ENCODE measurements at regions not wholly inside any gene's neighbourhood (a gene's known extent, or its start where the extent isn't known, plus 50 kb on each side); places are given as distances from the start of the nearest gene placed in this dataset.

DNA sequence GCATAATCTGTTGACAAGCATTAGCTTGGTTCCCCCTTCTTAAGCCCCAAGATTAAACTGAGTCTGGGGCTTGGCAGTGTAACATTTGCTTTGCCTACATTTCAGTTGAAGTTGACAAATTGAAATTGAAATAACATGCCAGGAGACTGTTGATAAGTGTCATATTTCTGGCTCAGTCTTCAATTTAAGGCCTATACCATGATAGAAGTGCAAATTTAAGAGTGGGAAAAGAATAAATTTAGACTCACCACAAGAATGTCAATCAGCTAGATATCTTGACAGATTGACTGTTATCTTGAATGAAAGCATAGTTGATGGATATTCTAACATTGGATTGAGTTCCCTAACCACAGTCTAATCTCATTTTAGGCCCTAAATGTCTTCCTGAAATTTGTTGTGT, 117.6 kb downstream of the MAGEB17 start:
- TF ChIP-seq CEBPB (tag; IDR thresholded peaks at IDR 0.05) (no peak), FOXA1 (IDR thresholded peaks at IDR 0.05; ENCODE audit: borderline replicate concordance) (no peak), ZNF3 (CRISPR knock-in tag; IDR thresholded peaks at IDR 0.05) (no peak), RFX5 (IDR thresholded peaks at IDR 0.05; ENCODE audit: low read depth, low read length) (no peak), HBP1 (CRISPR knock-in tag; IDR thresholded peaks at IDR 0.05) (no peak)
- TF ChIP-seq, protein P1, sequence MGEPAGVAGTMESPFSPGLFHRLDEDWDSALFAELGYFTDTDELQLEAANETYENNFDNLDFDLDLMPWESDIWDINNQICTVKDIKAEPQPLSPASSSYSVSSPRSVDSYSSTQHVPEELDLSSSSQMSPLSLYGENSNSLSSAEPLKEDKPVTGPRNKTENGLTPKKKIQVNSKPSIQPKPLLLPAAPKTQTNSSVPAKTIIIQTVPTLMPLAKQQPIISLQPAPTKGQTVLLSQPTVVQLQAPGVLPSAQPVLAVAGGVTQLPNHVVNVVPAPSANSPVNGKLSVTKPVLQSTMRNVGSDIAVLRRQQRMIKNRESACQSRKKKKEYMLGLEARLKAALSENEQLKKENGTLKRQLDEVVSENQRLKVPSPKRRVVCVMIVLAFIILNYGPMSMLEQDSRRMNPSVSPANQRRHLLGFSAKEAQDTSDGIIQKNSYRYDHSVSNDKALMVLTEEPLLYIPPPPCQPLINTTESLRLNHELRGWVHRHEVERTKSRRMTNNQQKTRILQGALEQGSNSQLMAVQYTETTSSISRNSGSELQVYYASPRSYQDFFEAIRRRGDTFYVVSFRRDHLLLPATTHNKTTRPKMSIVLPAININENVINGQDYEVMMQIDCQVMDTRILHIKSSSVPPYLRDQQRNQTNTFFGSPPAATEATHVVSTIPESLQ (CRISPR knock-in tag; IDR thresholded peaks at IDR 0.05): no peak
- TF ChIP-seq, protein P2, sequence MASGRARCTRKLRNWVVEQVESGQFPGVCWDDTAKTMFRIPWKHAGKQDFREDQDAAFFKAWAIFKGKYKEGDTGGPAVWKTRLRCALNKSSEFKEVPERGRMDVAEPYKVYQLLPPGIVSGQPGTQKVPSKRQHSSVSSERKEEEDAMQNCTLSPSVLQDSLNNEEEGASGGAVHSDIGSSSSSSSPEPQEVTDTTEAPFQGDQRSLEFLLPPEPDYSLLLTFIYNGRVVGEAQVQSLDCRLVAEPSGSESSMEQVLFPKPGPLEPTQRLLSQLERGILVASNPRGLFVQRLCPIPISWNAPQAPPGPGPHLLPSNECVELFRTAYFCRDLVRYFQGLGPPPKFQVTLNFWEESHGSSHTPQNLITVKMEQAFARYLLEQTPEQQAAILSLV (tag; IDR thresholded peaks at IDR 0.05): no peak
